Omental fat pad (tissue), 3 donors: ENCODE measurements at regions not wholly inside any gene's neighbourhood (a gene's known extent, or its start where the extent isn't known, plus 50 kb on each side); places are given as distances from the start of the nearest gene placed in this dataset.

ENCODE experiments used
- ATAC-seq: fragments of 150-250 bp; one replicate; pipeline ENCODE4 v1.9.1; 2016; ENCODE audit warnings: mild to moderate bottlenecking, moderate library complexity; ENCODE audit not compliant: low FRiP score
- DNase-seq: peaks from one replicate; pipeline ENCODE4 v3.0.0-alpha.2; 2019; ENCODE audit warnings: low spot score
- TF ChIP-seq, protein P1 (sequence below), 3 donors: fragments of 450-650 bp; IDR thresholded peaks; one replicate each; pipeline ENCODE4 v1.5.1; 2016 to 2017; ENCODE audit warnings: antibody characterized with exemption in 3 of 3, mild to moderate bottlenecking in 3 of 3, moderate library complexity in 2 of 3

DNA sequence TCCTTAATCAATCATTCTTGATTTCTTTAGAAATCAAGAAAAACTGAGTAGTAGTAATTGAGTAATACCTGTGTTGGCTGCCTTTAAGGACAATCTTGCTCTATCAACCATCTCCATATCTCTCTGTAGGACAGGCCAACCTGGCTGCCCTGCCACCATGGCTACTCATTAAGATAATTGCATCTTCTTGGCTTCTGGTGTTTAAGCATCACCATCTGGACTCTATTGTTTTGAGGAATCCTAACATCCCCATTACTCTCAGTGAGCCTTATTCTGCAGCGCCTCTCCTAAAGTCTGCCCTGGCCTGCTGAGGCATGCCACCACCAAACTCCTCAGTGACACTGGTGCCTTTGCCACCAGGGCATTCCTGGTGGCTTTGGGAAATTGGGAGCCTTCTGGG is 442.6 kb upstream of the ZNF507 start:
- TF ChIP-seq, protein P1, sequence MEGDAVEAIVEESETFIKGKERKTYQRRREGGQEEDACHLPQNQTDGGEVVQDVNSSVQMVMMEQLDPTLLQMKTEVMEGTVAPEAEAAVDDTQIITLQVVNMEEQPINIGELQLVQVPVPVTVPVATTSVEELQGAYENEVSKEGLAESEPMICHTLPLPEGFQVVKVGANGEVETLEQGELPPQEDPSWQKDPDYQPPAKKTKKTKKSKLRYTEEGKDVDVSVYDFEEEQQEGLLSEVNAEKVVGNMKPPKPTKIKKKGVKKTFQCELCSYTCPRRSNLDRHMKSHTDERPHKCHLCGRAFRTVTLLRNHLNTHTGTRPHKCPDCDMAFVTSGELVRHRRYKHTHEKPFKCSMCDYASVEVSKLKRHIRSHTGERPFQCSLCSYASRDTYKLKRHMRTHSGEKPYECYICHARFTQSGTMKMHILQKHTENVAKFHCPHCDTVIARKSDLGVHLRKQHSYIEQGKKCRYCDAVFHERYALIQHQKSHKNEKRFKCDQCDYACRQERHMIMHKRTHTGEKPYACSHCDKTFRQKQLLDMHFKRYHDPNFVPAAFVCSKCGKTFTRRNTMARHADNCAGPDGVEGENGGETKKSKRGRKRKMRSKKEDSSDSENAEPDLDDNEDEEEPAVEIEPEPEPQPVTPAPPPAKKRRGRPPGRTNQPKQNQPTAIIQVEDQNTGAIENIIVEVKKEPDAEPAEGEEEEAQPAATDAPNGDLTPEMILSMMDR (IDR thresholded peaks at IDR 0.05), result no peak
- ATAC-seq (no peak), DNase-seq (no peak)

DNA sequence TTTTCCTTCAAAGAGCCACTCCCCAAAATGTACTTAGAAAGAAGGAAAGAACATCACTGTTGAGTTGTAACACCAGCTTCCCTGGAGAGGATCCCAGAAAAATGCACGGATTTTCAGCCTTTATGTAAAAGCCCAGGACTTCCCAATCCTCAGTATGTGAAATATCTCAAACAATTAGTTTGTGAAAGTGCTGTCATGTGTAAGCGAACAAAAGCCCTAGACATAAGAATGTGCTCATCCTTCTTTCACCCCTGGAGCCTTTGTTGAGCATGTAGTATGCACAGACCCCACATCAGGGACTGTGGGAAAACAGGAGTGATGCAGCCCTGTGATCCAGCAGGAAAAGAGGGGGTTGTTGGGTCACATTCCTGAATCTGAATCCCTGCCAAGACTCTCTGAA is 441.4 kb upstream of the ZNF507 start:
- ATAC-seq, result no peak
- TF ChIP-seq, protein P1 (IDR thresholded peaks at IDR 0.05), result no peak
- no peak for DNase-seq

DNA sequence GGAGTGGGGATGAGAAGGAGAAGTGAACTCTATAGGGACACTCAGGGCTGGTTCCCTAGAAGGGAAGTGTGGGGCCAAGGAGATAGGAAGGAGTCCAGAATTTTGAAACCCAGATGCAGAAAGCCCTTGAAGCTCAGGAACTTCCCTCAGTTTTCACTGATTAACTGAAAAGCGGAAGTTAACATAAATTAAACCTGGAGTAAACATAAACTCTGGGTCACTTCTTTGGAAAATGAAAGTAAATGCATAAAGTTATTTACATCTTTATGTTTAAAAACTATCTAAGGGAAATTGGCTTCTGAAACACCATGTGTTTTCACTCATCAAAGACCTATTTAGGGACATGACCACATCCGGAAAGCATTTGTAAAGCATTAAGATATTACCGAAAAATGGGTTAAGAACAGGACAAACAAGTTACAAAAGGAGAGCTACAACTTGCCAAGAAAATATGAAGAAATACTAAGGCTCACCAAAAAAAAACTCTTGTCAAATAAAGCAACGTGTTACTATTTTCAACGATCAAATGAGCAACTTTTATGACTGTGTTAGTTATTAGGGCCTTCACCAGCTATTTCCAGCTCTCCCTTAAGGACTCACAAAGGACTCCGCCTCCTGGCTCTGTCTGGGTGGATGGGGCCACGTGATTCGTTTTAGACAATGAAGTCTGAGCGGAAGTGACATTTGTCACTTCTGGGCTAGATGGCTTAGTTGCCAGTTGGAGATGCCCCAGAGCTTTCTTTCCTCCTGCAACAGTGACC is 439.1 kb upstream of the ZNF507 start:
- TF ChIP-seq, protein P1 (IDR thresholded peaks at IDR 0.05), result no peak
- DNase-seq (no peak), ATAC-seq (no peak)

DNA sequence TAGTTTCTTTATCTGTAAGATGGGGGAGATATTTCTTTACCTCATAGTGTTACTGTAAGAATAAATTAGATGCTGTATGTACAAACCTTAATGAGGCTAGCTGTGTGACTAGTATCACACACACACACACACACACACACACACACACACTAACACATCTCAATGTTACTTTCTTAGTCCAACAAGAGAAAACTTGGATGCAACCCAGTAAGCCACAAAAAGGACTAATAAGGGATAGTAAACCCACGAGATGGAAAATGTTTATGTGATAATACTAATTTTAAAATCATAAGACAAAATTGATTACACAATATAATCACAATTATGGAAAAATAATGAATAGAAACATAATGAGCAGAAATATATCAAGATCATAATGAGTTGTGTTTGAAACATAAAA is 437.7 kb upstream of the ZNF507 start:
- ATAC-seq, result no peak
- TF ChIP-seq, protein P1 (IDR thresholded peaks at IDR 0.05), result no peak
- DNase-seq, result no peak

DNA sequence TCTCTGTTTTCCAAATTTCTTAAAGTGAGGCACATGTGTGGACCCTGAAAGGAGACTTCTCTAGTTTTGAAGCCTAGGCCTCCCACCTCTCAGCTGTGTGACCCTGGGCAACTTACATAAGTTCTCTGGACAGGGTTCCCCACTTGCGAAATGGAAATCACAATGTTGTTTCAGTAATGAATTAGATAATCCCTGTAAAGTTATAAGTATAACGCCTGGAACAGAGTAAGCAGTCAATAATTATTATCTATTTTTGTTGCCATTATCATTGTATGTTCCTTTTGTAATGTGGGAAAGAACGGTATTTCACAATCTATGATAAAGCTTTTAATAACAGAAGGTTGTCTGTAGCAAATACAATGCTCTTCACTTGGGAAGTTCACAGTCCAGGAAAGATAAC is 437.3 kb upstream of the ZNF507 start:
- no peak for DNase-seq
- TF ChIP-seq, protein P1 (IDR thresholded peaks at IDR 0.05), result no peak
- ATAC-seq, result no peak

DNA sequence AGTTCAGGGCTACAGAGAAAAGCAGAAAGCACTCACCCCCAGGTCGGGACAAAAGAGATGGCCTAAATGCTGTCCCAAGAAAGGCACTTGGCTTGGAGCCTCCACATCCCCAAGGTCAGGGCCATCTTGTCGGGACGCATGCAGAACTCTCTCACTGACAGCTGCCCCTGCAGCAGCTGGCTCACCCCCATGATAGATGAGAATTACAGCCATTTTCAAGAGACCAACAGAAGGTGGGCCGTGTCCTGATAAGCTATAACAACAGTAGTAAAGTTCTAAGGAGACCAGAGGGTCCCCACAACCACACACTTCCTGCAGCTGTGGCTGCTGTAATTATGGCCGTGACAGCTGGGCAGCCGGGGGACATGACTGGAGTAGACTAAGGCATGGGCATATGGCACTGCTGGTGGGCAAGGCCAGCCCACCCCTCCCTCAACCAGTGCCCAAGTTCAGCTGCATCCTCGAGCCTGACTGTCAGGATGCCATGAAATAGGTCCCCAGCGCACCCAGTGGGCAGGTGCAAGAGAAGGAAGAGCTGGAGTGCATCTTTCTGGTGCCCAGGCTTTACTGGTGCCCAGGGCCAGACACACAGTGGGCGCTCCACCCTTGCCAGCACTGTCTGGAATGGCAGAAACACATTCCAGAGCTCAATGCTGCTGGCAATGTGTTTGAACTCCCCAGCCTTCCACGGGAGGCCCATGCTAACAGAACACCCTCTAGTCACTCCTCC is 436.7 kb upstream of the ZNF507 start:
- no peak for DNase-seq
- ATAC-seq, result no peak
- TF ChIP-seq, protein P1 (IDR thresholded peaks at IDR 0.05), result no peak

DNA sequence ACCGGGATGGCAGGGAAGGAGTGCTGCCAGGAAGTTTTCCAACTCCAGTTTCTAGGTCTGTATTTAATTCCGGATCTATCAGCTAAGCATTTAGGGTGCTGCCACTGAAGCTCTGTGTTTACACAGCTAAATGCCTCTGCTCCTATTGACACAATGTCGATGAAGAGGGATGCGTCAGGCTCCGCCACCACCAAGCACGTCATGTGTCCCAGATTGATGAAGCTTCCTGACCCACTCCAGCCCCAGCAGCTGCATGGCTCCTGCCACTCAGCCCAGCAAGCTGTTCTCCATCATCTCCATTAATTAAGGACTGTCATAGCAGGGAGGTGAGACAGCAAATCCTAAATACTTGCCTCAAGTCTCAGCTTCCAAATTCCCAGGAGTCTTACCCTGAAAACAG is 435.2 kb upstream of the ZNF507 start:
- TF ChIP-seq, protein P1 (IDR thresholded peaks at IDR 0.05), result no peak
- DNase-seq (no peak), ATAC-seq (no peak)
